ENCODE measurements at regions not wholly inside any gene's neighbourhood (a gene's known extent, or its start where the extent isn't known, plus 50 kb on each side); places are given as distances from the start of the nearest gene placed in this dataset.

DNA sequence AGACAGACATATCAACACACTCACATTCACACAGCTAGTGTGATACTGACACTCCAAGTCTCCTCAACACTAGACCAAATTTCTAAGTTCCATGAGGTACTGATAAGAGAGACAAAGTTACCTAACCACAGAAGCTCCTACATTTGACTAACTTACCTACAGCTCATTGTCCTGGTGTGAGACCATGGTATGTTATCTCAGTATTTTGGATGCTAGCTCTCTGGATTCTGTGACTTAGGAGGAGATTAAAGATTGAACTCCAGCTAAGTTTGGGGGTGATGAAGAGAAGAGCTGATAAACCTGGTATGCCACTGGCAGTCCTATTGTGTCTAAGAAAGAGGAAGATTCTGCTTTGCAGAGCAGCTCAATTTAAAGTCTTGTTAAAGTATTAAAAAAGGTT, 144.0 kb upstream of the MYRIP start:
- DNase-seq (ENCODE audit: extremely low read depth in 1 of 4, low spot score in 3 of 4), result no peak
- ChIA-PET CTCF (ENCODE audit: low intra/inter-chr PET ratio) (no interaction called here), POLR2A (interaction anchor here (0.6 to 1.4 kb wide), 5 partner anchors 9 to 126 kb away, joined by 3 to 5 read pairs (median 4); no protein-coding TSS in a partner anchor)
- no peak overlapping the region for H3K27ac ChIP-seq (ENCODE audit: extremely low read depth, low read depth, low read length)
- no peak overlapping the region for H3K9ac ChIP-seq (ENCODE audit: insufficient read depth in 1 of 2, low read depth in 2 of 2, low read length in 2 of 2)
- BruUV-seq (replicated peaks), result no TSS peak
- H3K4me3 ChIP-seq, result no peak overlapping the region
- no peaks in the 10 kb centered on the region for H3K27me3 ChIP-seq (ENCODE audit: control insufficient read depth in 2 of 2, insufficient read depth in 2 of 2, low read length in 2 of 2)
- H3K79me2 ChIP-seq (ENCODE audit: control insufficient read depth, insufficient read depth, low read length), result no peaks in the 10 kb centered on the region
- no peak overlapping the region for H2AFZ ChIP-seq (ENCODE audit: low read depth, low read length)
- no peaks in the 10 kb centered on the region for H3K36me3 ChIP-seq (ENCODE audit: control insufficient read depth, insufficient read depth, low read length)
- no peak for FAIRE-seq
- H4K20me1 ChIP-seq (replicated peaks; ENCODE audit: control insufficient read depth, insufficient read depth, low read length), result no peaks in the 10 kb centered on the region
- in situ Hi-C loops (cut with MboI), result no loop called here
- no peak for TF ChIP-seq KDM2B (CRISPR knock-in tag; IDR thresholded peaks at IDR 0.05)
- TF ChIP-seq, protein P1, sequence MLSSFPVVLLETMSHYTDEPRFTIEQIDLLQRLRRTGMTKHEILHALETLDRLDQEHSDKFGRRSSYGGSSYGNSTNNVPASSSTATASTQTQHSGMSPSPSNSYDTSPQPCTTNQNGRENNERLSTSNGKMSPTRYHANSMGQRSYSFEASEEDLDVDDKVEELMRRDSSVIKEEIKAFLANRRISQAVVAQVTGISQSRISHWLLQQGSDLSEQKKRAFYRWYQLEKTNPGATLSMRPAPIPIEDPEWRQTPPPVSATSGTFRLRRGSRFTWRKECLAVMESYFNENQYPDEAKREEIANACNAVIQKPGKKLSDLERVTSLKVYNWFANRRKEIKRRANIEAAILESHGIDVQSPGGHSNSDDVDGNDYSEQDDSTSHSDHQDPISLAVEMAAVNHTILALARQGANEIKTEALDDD (IDR thresholded peaks at IDR 0.05), result peak; percentile 25; the same call in 1 of the 2 replicates
- H3K4me2 ChIP-seq (ENCODE audit: insufficient read depth, low read length), result no peak overlapping the region
- H3K9me3 ChIP-seq (replicated peaks; ENCODE audit: control insufficient read depth, insufficient read depth, low read depth, low read length), result no peaks in the 10 kb centered on the region
- intact Hi-C loops (cut with micrococcal nuclease), result no loop called here
- ATAC-seq, result no peak
- no peaks in the 10 kb centered on the region for H3K9me1 ChIP-seq (ENCODE audit: control insufficient read depth, insufficient read depth, low read length)
- H3K4me1 ChIP-seq (replicated peaks in 1 of 2; ENCODE audit: control insufficient read depth in 2 of 2, insufficient read depth in 2 of 2, low read length in 2 of 2), result no peaks in the 10 kb centered on the region; a peak in 1 of 5 replicates

DNA sequence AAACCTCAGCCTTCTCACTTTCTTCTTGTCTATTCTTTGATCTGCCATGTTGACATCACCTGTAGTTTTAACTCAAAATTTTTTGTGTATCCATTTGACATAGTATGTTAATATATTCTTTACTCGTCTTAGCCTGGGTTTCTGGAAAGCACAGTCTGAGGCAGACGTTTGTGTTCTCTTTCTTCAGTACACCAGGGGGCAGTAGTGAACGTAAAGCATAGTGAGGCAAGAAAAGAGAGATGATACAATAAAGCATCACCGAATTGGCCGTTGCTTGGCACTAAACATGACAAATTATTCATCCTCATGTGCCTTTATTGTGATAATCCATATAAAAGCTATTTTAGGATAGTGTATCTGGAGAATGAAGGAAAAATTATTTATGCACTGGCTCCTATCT, 141.0 kb upstream of the MYRIP start:
- H3K9ac ChIP-seq (ENCODE audit: insufficient read depth in 1 of 2, low read depth in 2 of 2, low read length in 2 of 2), result no peak overlapping the region
- FAIRE-seq, result peak; percentile 82
- peak; percentile 54 to 71 (median 63) for DNase-seq (ENCODE audit: extremely low read depth in 1 of 4, low spot score in 3 of 4)
- no peaks in the 10 kb centered on the region for H3K27me3 ChIP-seq (ENCODE audit: control insufficient read depth in 2 of 2, insufficient read depth in 2 of 2, low read length in 2 of 2)
- H4K20me1 ChIP-seq (replicated peaks; ENCODE audit: control insufficient read depth, insufficient read depth, low read length), result no peaks in the 10 kb centered on the region
- H3K4me3 ChIP-seq, result no peak overlapping the region
- in situ Hi-C loops (cut with MboI) (no loop called here), intact Hi-C loops (cut with micrococcal nuclease) (no loop called here)
- ChIA-PET CTCF (ENCODE audit: low intra/inter-chr PET ratio) (interaction anchor here (1.9 kb wide), 1 partner anchor 649 kb away, joined by 6 read pairs; no protein-coding TSS in a partner anchor), POLR2A (no interaction called here)
- peak; percentile 91 for ATAC-seq
- WGBS (ENCODE audit: insufficient coverage, low coverage, missing lambda C conversion rate), result 0% methylated on average over 5 of the region's 5 CpGs
- BruUV-seq (replicated peaks), result no TSS peak
- no peak overlapping the region for H2AFZ ChIP-seq (ENCODE audit: low read depth, low read length)
- H3K36me3 ChIP-seq (ENCODE audit: control insufficient read depth, insufficient read depth, low read length), result no peaks in the 10 kb centered on the region
- no peaks in the 10 kb centered on the region for H3K79me2 ChIP-seq (ENCODE audit: control insufficient read depth, insufficient read depth, low read length)
- peaks cover 0 to 6% of the 10 kb centered on the region in 2 experiments; a peak in 3 of 5 replicates for H3K4me1 ChIP-seq (replicated peaks in 1 of 2; ENCODE audit: control insufficient read depth in 2 of 2, insufficient read depth in 2 of 2, low read length in 2 of 2)
- H3K9me3 ChIP-seq (replicated peaks; ENCODE audit: control insufficient read depth, insufficient read depth, low read depth, low read length), result no peaks in the 10 kb centered on the region
- H3K9me1 ChIP-seq (ENCODE audit: control insufficient read depth, insufficient read depth, low read length), result no peaks in the 10 kb centered on the region
- no peak overlapping the region for H3K4me2 ChIP-seq (ENCODE audit: insufficient read depth, low read length)
- H3K27ac ChIP-seq (ENCODE audit: extremely low read depth, low read depth, low read length), result no peak overlapping the region
- no peak for TF ChIP-seq SRSF9 (IDR thresholded peaks at IDR 0.05; ENCODE audit: borderline replicate concordance, low read depth, low read length)
- TF ChIP-seq RFX7 (CRISPR knock-in tag; IDR thresholded peaks at IDR 0.05), result no peak
- no peak for TF ChIP-seq MCM3 (IDR thresholded peaks at IDR 0.05)
- no peak for TF ChIP-seq POU5F1 (IDR thresholded peaks at IDR 0.05; ENCODE audit: borderline replicate concordance, low read depth, low read length, partially characterized antibody)
- TF ChIP-seq, protein P2, sequence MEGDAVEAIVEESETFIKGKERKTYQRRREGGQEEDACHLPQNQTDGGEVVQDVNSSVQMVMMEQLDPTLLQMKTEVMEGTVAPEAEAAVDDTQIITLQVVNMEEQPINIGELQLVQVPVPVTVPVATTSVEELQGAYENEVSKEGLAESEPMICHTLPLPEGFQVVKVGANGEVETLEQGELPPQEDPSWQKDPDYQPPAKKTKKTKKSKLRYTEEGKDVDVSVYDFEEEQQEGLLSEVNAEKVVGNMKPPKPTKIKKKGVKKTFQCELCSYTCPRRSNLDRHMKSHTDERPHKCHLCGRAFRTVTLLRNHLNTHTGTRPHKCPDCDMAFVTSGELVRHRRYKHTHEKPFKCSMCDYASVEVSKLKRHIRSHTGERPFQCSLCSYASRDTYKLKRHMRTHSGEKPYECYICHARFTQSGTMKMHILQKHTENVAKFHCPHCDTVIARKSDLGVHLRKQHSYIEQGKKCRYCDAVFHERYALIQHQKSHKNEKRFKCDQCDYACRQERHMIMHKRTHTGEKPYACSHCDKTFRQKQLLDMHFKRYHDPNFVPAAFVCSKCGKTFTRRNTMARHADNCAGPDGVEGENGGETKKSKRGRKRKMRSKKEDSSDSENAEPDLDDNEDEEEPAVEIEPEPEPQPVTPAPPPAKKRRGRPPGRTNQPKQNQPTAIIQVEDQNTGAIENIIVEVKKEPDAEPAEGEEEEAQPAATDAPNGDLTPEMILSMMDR (IDR thresholded peaks at IDR 0.05 in 2 of 3, conservative IDR thresholded peaks at IDR 0.05 in 1 of 3; ENCODE audit: insufficient read depth in 2 of 3, low read depth in 1 of 3, low read length in 3 of 3), result peak; percentile 66 to 77 (median 75)
- TF ChIP-seq SMC3 (conservative IDR thresholded peaks at IDR 0.05; ENCODE audit: insufficient read depth, low read depth, low read length), result 0 out of 2 replicates have a peak, but pooled peaks have one; percentile 24
- TF ChIP-seq RAD21 (CRISPR knock-in tag; conservative IDR thresholded peaks at IDR 0.05 in 1 of 2, IDR thresholded peaks at IDR 0.05 in 1 of 2), result peak; percentile 39 to 63; a peak in 3 of 4 replicates
- TF ChIP-seq EWSR1 (IDR thresholded peaks at IDR 0.05; ENCODE audit: borderline replicate concordance, low read depth, partially characterized antibody), result no peak
- no peak for TF ChIP-seq MCM5 (IDR thresholded peaks at IDR 0.05; ENCODE audit: low read depth)
- no peak for TF ChIP-seq KHSRP (IDR thresholded peaks at IDR 0.05)
- TF ChIP-seq SPI1 (IDR thresholded peaks at IDR 0.05; ENCODE audit: borderline replicate concordance, low read depth, low read length), result no peak

All from K562 (cell line).